A673 (cell line): ENCODE measurements at regions not wholly inside any gene's neighbourhood (a gene's known extent, or its start where the extent isn't known, plus 50 kb on each side); places are given as distances from the start of the nearest gene placed in this dataset.

Source experiments
- BruUV-seq: library from RNA; stranded (reverse); fragments of 400-500 nt; replicated peaks from 2 replicates; lab custom pipeline; 2021; lab: Mats Ljungman, UMichigan
- CTCF ChIA-PET: fragments of 300-600 bp; sonication (Branson Sonifier 250); formaldehyde crosslinking; loops from one replicate; lab custom pipeline; 2022; ENCODE audit warnings: antibody characterized with exemption; lab: Charles Lee
- POLR2A ChIA-PET: fragments of 300-600 bp; sonication (Branson Sonifier 250); formaldehyde crosslinking; loops from one replicate; lab custom pipeline; 2022; ENCODE audit warnings: antibody characterized with exemption; ENCODE audit not compliant: low non-redundant PET; lab: Charles Lee
- DNase-seq: peaks from one replicate; pipeline ENCODE4 v3.0.0-alpha.2; 2015; ENCODE audit warnings: low spot score
- H3K27ac ChIP-seq: fragments of 200-600 bp; sonication (generic); 2 replicates; pipeline ENCODE4 v1.5.1; 2016; ENCODE audit warnings: mixed run types, low read depth, mild to moderate bottlenecking, mixed read lengths, antibody characterized with exemption, low read length; ENCODE audit not compliant: poor library complexity, severe bottlenecking
- H3K27me3 ChIP-seq: fragments of 200-600 bp; sonication (generic); replicated peaks from 2 replicates; pipeline ENCODE4 v1.6.1; 2017; ENCODE audit warnings: mixed run types, low read depth, mild to moderate bottlenecking, mixed read lengths, antibody characterized with exemption, low read length; ENCODE audit not compliant: insufficient read depth, poor library complexity
- H3K36me3 ChIP-seq: fragments of 200-600 bp; sonication (generic); 2 replicates; pipeline ENCODE4 v1.6.1; 2016; ENCODE audit warnings: mixed run types, mild to moderate bottlenecking, mixed read lengths, antibody characterized with exemption, low read length; ENCODE audit not compliant: insufficient read depth, poor library complexity, severe bottlenecking
- H3K4me1 ChIP-seq: fragments of 200-600 bp; sonication (generic); 2 replicates; pipeline ENCODE4 v1.6.1; 2017; ENCODE audit warnings: mixed run types, mild to moderate bottlenecking, mixed read lengths, antibody characterized with exemption, low read length; ENCODE audit not compliant: insufficient read depth, poor library complexity, severe bottlenecking
- H3K4me3 ChIP-seq: fragments of 200-600 bp; sonication (generic); 2 replicates; pipeline ENCODE4 v1.5.1; 2016; ENCODE audit warnings: low read depth, mixed run types, mild to moderate bottlenecking, mixed read lengths, low read length; ENCODE audit not compliant: poor library complexity, severe bottlenecking
- H3K9me3 ChIP-seq: fragments of 200-600 bp; sonication (generic); 2 replicates; pipeline ENCODE4 v1.6.1; 2016; ENCODE audit warnings: mixed run types, low read depth, mild to moderate bottlenecking, mixed read lengths, antibody characterized with exemption, low read length; ENCODE audit not compliant: poor library complexity, severe bottlenecking
- CTCF ChIP-seq: fragments of 300-800, 200-600 bp; sonication (generic); conservative IDR thresholded peaks from 2 replicates; pipeline ENCODE4 v1.5.1; 2017; ENCODE audit warnings: low read depth, mild to moderate bottlenecking, antibody characterized with exemption, low read length, moderate library complexity, mixed read lengths
- EZH2 ChIP-seq: fragments of 200-600 bp; sonication (generic); IDR thresholded peaks from 2 replicates; pipeline ENCODE4 v1.6.1; 2017; ENCODE audit warnings: borderline replicate concordance, low read depth, mild to moderate bottlenecking, mixed read lengths, antibody characterized with exemption, low read length; ENCODE audit not compliant: poor library complexity, severe bottlenecking
- intact Hi-C: fragments of 100-400 bp; cut with micrococcal nuclease; formaldehyde crosslinking; loops from one replicate; pipeline ENCODE4 v1.10.0; 2022; ENCODE audit not compliant: unreplicated experiment

GRCh38 chr13:92938486-92939020, 288.1 kb upstream of the GPC6 start:
- Histone ChIP-seq H3K4me3 (no peak overlapping the region), H3K4me1 (no peaks in the 10 kb centered on the region), H3K27ac (no peak overlapping the region), H3K27me3 (no peaks in the 10 kb centered on the region), H3K9me3 (no peaks in the 10 kb centered on the region), H3K36me3 (no peaks in the 10 kb centered on the region)
- intact Hi-C loops = no loop called here
- ChIA-PET POLR2A (no interaction called here), CTCF (no interaction called here)
- TF ChIP-seq EZH2 = no peak
- TF ChIP-seq CTCF = no peak
- BruUV-seq = no TSS peak
- no peak for DNase-seq

GRCh38 chr13:92941167-92941566, 285.4 kb upstream of the GPC6 start:
- no peak overlapping the region for H3K4me3 ChIP-seq
- intact Hi-C loops = no loop called here
- no peak for DNase-seq
- no peaks in the 10 kb centered on the region for H3K4me1 ChIP-seq
- H3K9me3 ChIP-seq = no peaks in the 10 kb centered on the region
- ChIA-PET POLR2A (no interaction called here), CTCF (no interaction called here)
- H3K36me3 ChIP-seq = no peaks in the 10 kb centered on the region
- BruUV-seq = no TSS peak
- TF ChIP-seq EZH2 = no peak
- no peak overlapping the region for H3K27ac ChIP-seq
- H3K27me3 ChIP-seq = no peaks in the 10 kb centered on the region

- POLR2A ChIA-PET = no interaction called here
- H3K27ac ChIP-seq = no peak overlapping the region
Observed at GRCh38 chr13:92947770-92948434, 278.7 kb upstream of the GPC6 start.

More at GRCh38 chr13:92947770-92948434, 278.7 kb upstream of the GPC6 start:
- no peak for DNase-seq
- H3K36me3 ChIP-seq = no peaks in the 10 kb centered on the region
- no peaks in the 10 kb centered on the region for H3K9me3 ChIP-seq
- BruUV-seq = no TSS peak
- H3K4me3 ChIP-seq = no peak overlapping the region
- H3K4me1 ChIP-seq = no peaks in the 10 kb centered on the region
- H3K27me3 ChIP-seq = no peaks in the 10 kb centered on the region
- TF ChIP-seq CTCF (no peak), EZH2 (no peak)
- intact Hi-C loops = no loop called here
- CTCF ChIA-PET = no interaction called here
